ENCODE measurements at regions not wholly inside any gene's neighbourhood (a gene's known extent, or its start where the extent isn't known, plus 50 kb on each side); places are given as distances from the start of the nearest gene placed in this dataset.

- Histone ChIP-seq H3K4me1 (peaks cover 0 to 7% (median 0%) of the 10 kb centered on the region in 12 donors), H3K36me3 (no peaks in the 10 kb centered on the region), H3K4me3 (no peak overlapping the region), H3K9me3 (peaks cover 0 to 13% (median 6%) of the 10 kb centered on the region in 12 donors), H3K27ac (no peak overlapping the region), H3K27me3 (peaks cover 0 to 31% (median 0%) of the 10 kb centered on the region in 9 donors)
- WGBS, 4 donors = 56 to 91% (median 72%) methylated on average over 4 to 5 of the region's 5 CpGs
- TF ChIP-seq POLR2A (IDR thresholded peaks at IDR 0.05) (no peak), CTCF (IDR thresholded peaks at IDR 0.05) (no peak)
- DNase-seq = no peak
- intact Hi-C loops (cut with DNase I) = loop anchor here in 2 of 10 donors (10.0 kb wide), 2 partner anchors 252 to 262 kb away; no protein-coding TSS in a partner anchor
- ATAC-seq = no peak
Observed at GRCh38 chr1:25106352-25106751, 126.0 kb downstream of the SYF2 start.

GRCh38 chr1:25105836-25106235 lies 126.5 kb downstream of the SYF2 start:
- H3K4me1 ChIP-seq = peaks cover 0 to 12% (median 0%) of the 10 kb centered on the region in 12 donors
- peaks cover 0 to 31% (median 0%) of the 10 kb centered on the region in 9 donors for H3K27me3 ChIP-seq
- H3K9me3 ChIP-seq = peaks cover 0 to 13% (median 6%) of the 10 kb centered on the region in 12 donors
- H3K27ac ChIP-seq = peak overlapping the region in 1 of 12 donors; percentile 29
- H3K4me3 ChIP-seq = no peak overlapping the region
- intact Hi-C loops (cut with DNase I) = loop anchor here in 2 of 10 donors (10.0 kb wide), 2 partner anchors 251 to 261 kb away; no protein-coding TSS in a partner anchor
- TF ChIP-seq POLR2A (IDR thresholded peaks at IDR 0.05) (no peak), CTCF (IDR thresholded peaks at IDR 0.05) (no peak)
- WGBS, 4 donors = 51 to 60% (median 55%) methylated on average over 4 of the region's 4 CpGs
- DNase-seq = no peak
- no peaks in the 10 kb centered on the region for H3K36me3 ChIP-seq
- ATAC-seq = no peak

DNA sequence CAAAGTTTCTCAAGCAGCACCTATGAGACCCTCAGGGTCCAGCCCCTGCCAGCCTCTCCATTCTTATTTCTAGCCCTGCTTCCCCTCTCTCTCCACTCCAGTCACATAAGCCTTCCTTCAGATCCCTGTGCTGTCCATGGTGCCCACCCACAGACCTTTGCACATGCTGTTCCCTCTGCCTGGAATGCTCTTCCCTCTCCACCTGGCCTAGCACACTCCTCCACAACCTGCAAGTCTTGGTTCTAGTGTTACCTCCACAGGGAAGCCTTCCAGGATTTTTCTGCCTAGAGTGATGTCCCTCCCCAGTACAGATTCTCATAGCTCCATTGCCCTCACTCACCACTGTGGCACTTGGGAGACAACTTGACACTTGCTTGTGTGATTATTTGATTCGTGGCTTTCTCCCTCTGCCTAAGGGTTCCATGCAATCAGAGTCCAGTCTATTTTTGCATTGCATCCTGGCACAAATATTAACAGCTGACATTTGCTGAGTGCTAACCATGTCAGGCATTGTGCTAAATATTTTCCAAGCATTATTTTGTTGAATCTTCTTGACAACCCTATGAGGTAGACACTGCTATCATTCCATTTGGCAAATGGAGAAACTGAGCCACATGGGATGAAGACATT lies 127.3 kb downstream of the SYF2 start:
- Histone ChIP-seq H3K4me3 (no peak overlapping the region), H3K27me3 (peaks cover 0 to 31% (median 0%) of the 10 kb centered on the region in 9 donors), H3K4me1 (peaks cover 0 to 18% (median 0%) of the 10 kb centered on the region in 12 donors), H3K36me3 (no peaks in the 10 kb centered on the region), H3K27ac (peak overlapping the region in 3 of 12 donors; percentile 7 to 29 (median 18)), H3K9me3 (peaks cover 0 to 12% (median 6%) of the 10 kb centered on the region in 12 donors)
- DNase-seq (no peak), ATAC-seq (peak; percentile 73 to 83 (median 78))
- no peak for TF ChIP-seq POLR2A (IDR thresholded peaks at IDR 0.05)
- no peak for TF ChIP-seq CTCF (IDR thresholded peaks at IDR 0.05)
- WGBS, 4 donors = 23 to 39% (median 30%) methylated on average over 1 of the region's 1 CpG
- intact Hi-C loops (cut with DNase I) = loop anchor here in 8 of 10 donors (5.0 to 10.0 kb wide), 6 partner anchors 97 to 260 kb away; partner anchors contain the start of gene RUNX3 (in 6 of the 8)

- WGBS, 4 donors = 52 to 69% (median 57%) methylated on average over 7 to 10 of the region's 10 CpGs
- peak in 1 of 4 donors; percentile 23 for ATAC-seq
- intact Hi-C loops (cut with DNase I) = loop anchor here in 8 of 10 donors (2.0 to 10.0 kb wide), 7 partner anchors 99 to 258 kb away; partner anchors contain the start of gene RUNX3 (in 6 of the 8)
- no peak for TF ChIP-seq POLR2A (IDR thresholded peaks at IDR 0.05)
- TF ChIP-seq CTCF (IDR thresholded peaks at IDR 0.05) = no peak
- Histone ChIP-seq H3K27me3 (peaks cover 0 to 31% (median 0%) of the 10 kb centered on the region in 9 donors), H3K4me3 (no peak overlapping the region), H3K9me3 (no peaks in the 10 kb centered on the region), H3K36me3 (no peaks in the 10 kb centered on the region), H3K4me1 (peaks cover 0 to 35% (median 0%) of the 10 kb centered on the region in 12 donors), H3K27ac (no peak overlapping the region)
- DNase-seq = no peak
Observed at GRCh38 chr1:25103164-25103795, 129.0 kb downstream of the SYF2 start.
